HL-60/S4 treated with phorbol 12-myristate 13-acetate at 8.2 ng/mL for 4 days and 3 days (cell line): ENCODE measurements at regions not wholly inside any gene's neighbourhood (a gene's known extent, or its start where the extent isn't known, plus 50 kb on each side); places are given as distances from the start of the nearest gene placed in this dataset.

ENCODE experiments used
- in situ Hi-C: fragments of 300-500 bp; cut with MboI; formaldehyde crosslinking; loops from 2 replicates; pipeline ENCODE4 v1.15.0; 2022; ENCODE audit warnings: low sequenced_read_pairs

- in situ Hi-C loops = no loop called here
Measured at GRCh38 chr13:85544756-85545155, 254.5 kb downstream of the SLITRK6 start.

DNA sequence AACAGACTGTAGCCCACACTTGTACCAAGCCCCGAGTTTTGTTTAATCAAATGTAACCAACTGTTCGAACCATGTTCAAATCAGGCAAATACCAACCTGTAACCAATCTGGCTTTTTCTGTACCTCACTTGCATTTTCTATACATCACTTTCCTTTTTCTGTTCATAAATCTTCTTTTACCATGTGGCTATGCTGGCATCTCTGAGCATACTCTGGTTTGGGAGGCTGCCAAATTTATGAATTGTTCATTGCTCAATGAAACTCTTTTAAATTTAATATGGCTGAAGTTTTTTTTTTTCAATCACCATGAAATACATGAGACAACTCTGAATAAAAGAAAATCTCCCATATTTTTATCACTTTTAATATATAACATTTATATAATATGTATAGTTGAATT, 256.1 kb downstream of the SLITRK6 start:
- in situ Hi-C loops = no loop called here

GRCh38 chr13:85541476-85541875, 257.7 kb downstream of the SLITRK6 start:
- in situ Hi-C loops = no loop called here

DNA sequence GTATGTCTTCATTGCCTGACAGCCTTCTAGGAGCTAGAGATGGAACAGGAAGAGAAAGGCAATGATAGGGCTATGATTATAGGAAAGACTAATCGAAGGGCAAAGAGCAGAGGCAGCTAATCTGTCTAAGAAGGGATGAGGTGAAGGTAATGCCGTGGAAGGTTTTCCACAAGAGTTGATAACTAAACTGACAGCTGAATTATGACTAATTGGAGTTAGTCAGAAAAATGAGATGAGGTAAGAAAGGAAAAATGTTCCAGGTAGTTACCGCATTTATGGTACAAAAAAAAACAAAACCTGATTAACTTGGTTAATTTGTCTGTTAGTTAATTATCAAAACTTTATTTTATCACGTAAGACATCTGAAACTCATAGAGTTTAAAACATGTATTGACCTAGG, 260.3 kb downstream of the SLITRK6 start:
- in situ Hi-C loops = no loop called here

DNA sequence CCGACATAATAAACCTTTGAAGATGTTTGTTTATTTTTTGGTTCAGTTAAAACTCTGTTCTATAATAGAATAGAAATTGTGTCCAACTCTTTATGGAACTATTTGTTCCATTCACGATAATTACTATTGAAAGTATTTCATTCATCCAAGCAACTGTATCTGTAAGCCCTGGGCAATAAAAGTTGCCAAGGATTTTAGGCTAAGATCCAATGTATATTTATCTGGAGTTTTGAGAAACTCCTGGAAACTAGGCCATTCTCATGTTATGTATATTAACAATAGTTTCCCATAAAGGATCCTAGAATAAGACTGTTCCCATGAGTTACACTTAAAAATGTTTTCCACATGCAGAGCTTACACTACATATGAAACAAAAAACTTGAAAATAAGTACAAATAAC, 261.6 kb downstream of the SLITRK6 start:
- in situ Hi-C loops = no loop called here

GRCh38 chr13:85536706-85537105, 262.5 kb downstream of the SLITRK6 start:
- in situ Hi-C loops = no loop called here

DNA sequence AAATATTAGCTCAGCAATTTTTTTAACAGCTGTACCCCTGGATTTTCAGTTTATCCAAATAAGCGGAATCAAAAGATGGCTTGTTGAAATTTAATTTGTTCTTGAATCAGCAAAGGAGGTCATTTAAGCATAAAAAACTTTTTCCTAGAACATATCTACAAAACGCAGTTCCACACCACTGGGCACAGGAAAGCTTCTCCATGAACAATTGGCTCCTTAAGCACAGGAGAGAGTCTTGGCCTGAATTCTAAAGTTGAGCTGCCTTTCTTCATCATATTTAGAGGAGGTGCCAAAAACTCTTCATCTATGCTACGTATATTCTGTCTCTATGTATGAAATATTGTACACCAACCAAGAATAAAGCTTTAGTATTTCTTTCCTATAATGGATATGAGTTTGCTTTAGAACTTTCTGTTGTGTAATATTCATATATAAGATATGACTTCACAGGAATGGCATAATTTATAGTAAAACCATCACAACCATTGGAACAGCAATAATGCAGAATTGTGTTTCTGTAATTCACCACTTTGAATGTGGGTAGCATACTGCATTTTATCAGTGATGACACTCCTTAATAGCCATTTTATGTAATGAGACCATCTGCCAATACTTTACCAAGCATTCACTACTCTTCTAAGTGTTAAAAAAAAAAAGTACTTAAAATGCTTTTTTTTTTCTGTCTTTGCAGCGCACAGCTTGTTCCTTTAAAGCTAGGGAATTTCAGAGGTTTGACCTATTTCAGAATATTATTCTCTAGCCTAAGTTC, 263.7 kb downstream of the SLITRK6 start:
- in situ Hi-C loops = no loop called here

GRCh38 chr13:85533911-85534310, 265.3 kb downstream of the SLITRK6 start:
- in situ Hi-C loops = no loop called here

DNA sequence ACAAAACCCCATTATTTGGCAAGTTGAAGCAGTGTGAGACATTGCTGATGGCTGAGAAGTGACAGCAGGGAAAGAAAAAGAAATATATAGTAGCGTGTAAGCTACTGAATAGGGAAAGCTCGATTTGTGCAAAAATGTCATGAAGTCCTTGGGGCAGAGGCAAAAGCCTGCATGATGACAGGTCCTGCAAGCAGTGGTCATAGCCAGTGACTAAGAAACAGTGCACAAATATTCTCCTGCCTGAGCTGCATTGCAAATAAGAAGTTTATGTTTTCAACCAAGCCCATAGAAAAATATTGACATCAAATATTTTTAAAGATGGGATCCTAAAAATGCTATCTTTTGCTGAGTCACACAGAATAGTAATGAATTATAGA, 270.0 kb downstream of the SLITRK6 start:
- in situ Hi-C loops = no loop called here

GRCh38 chr13:85528491-85529217, 270.6 kb downstream of the SLITRK6 start:
- in situ Hi-C loops = no loop called here

- in situ Hi-C loops = no loop called here
Measured at GRCh38 chr13:85527316-85527715, 271.9 kb downstream of the SLITRK6 start.

GRCh38 chr13:85525411-85525810, 273.8 kb downstream of the SLITRK6 start:
- in situ Hi-C loops = no loop called here

DNA sequence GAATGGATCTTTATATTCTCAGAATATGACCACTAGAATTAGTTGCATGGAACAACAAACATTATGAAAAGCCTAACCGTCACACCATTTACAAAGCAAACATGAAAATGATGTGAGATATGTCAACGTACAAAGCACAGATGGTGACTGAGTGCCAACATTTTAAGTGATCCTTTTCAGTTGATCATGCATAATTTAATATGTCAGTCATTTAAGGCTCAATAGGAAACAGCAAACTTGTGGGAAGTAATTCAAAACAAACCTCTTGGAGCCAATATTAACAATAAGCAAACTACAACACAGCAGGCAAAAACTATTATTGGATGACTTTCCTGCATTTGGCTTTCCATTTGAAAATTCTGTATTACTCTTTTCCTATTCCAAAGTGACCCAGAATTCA, 277.6 kb downstream of the SLITRK6 start:
- in situ Hi-C loops = no loop called here

- in situ Hi-C loops = no loop called here
Measured at GRCh38 chr13:85520445-85520844, 278.8 kb downstream of the SLITRK6 start.

DNA sequence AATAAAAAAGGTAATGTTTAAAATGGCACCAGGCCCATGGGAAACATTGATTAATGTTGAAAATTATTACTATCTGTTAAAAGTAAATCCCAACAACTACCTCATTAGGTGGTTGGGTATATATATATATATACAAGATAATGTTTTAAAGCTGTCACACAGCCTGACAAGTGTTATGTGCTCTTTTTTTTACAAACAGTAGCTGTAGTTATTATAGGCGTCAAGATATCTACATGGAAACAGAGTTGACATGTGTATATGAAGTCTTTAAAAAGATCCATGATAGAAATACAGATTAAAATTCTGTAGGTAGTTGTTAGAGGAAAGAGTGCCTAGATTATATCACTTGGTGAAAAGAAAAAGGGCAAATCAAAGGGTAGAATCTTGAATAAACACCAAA, 279.9 kb downstream of the SLITRK6 start:
- in situ Hi-C loops = no loop called here

GRCh38 chr13:85512421-85512820, 286.8 kb downstream of the SLITRK6 start:
- in situ Hi-C loops = no loop called here

DNA sequence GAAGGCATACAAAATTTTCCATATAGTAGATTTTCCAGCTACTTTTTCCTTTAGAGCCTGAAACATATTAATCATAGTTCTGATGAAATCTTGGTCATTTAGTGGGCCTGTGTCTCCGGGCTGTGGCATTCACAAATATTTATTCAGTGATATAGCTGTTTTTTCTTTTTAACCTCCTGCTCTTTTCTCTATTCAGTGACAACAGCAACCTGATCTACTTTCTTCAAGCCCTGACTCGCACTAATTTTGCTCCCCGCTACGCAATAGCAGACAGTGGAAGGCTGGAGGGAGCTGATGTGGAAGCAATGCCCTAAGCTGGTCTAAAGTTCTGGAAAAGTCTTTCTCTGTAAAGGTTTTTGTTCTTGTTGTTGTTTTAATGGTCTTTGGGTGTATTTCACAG, 289.7 kb downstream of the SLITRK6 start:
- in situ Hi-C loops = no loop called here

DNA sequence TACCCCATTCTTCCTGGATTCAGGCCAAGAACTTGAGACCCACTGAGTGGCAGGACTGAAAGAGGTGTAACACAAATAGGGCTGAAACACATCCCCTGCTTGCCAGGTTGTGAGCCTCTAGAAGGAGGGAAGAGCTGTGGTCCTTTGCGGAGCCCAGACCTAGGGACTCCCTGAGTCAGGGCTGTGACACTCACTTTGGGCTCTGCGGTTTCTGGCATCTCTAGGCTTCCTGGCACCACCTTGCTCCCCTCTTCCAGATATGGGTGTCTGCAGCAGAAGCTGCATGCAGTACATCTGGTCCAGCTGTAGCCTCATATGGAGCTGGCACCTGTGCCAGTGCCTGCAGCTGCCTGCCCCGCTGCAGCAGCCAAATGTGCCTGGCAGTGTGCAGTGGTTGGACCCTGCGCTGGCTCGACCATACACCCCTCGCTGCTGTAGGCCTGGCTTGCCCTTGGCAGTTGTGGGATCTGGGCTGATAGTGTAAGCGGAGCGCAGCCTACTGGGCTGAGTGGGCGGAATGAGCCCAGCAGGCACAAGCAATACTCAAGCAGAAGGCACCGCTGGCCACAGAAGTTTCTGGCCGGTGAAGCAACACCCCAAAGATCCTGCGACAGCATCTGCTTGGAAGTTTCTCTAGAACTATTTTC, 290.4 kb downstream of the SLITRK6 start:
- in situ Hi-C loops = no loop called here

DNA sequence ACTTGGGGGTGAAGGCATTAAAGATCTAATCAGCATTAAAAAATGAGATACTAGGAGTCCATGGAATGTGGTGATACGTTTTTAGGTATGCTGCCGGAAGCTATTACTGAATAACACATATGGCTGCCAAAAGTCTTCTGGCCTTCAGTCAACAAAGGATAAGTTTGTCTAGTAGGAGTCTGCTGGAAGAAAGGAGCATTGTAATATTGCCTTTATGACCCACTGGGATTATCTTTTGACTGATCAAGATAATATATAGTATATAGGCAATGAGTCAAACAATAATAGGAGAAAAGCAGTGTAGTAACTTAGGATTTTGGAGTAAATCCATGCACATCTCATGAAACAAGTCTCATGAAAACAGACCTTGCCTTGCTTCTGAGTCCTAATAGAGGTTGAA, 295.4 kb downstream of the SLITRK6 start:
- in situ Hi-C loops = no loop called here

- in situ Hi-C loops = no loop called here
Measured at GRCh38 chr13:85501616-85502015, 297.6 kb downstream of the SLITRK6 start.

DNA sequence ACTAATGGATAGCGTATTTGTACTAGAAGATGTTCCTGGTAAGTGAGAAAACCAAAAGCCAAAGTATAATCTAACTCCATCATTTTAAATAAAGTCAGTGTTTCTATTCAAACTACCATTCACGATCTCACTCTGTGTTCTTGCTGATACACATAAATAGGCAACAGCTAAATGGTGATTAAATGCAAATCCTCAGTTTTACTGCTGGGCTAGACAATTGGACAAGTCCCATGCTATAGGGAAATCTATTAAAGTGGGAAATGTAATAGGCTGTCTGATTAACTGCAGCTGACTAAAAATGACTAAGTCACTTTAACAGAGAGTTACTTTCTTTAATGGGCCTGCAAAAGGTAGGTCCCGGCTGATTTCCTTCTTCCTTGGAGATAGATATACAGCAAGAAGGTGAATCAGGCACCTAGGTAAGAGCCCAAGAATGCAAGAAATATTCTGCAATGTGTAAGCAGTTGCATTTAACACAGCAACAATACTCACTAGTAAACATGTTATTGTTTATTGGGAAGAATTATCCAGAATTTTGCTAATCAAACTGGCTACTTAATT, 298.4 kb downstream of the SLITRK6 start:
- in situ Hi-C loops = no loop called here

GRCh38 chr13:85498774-85499173, 300.4 kb downstream of the SLITRK6 start:
- in situ Hi-C loops = no loop called here
